CD4-positive, alpha-beta memory T cell (primary cell): ENCODE measurements at regions not wholly inside any gene's neighbourhood (a gene's known extent, or its start where the extent isn't known, plus 50 kb on each side); places are given as distances from the start of the nearest gene placed in this dataset.

ENCODE experiments used
- CTCF ChIA-PET: fragments of 350-600 bp; sonication (Branson Sonifier 250); formaldehyde crosslinking; loops from one replicate; lab custom pipeline; 2021; ENCODE audit warnings: inconsistent platforms; ENCODE audit not compliant: partially characterized antibody; lab: Charles Lee
- POLR2A ChIA-PET: fragments of 350-600 bp; sonication (Branson Sonifier 250); formaldehyde crosslinking; loops from one replicate; lab custom pipeline; 2021; ENCODE audit not compliant: partially characterized antibody; lab: Charles Lee
- DNase-seq, 5 donors: peaks; one replicate each; pipeline versions ENCODE4 v3.0.0 to v3.0.0-alpha.2; 2020 to 2022; ENCODE audit warnings: mixed read lengths in 1 of 5
- H3K27ac ChIP-seq: one replicate; pipeline ENCODE4 v1.7.0; 2013; ENCODE audit warnings: low read depth, low read length
- H3K27me3 ChIP-seq: 2 replicates; pipeline ENCODE4 v1.7.0; 2013; ENCODE audit warnings: mild to moderate bottlenecking, low read length, moderate library complexity; ENCODE audit not compliant: insufficient read depth
- H3K36me3 ChIP-seq: 2 replicates; pipeline ENCODE4 v1.7.0; 2013; ENCODE audit warnings: mild to moderate bottlenecking, low read length, moderate library complexity; ENCODE audit not compliant: insufficient read depth
- H3K4me1 ChIP-seq: 2 replicates; pipeline ENCODE4 v1.7.0; 2013; ENCODE audit warnings: mild to moderate bottlenecking, low read length, moderate library complexity; ENCODE audit not compliant: insufficient read depth
- H3K4me3 ChIP-seq, 2 donors: one replicate each; pipeline ENCODE4 v1.7.0; 2013; ENCODE audit warnings: low read length in 2 of 2, mild to moderate bottlenecking in 1 of 2
- H3K9me3 ChIP-seq, 2 donors: one replicate each; pipeline ENCODE4 v1.7.0; 2013; ENCODE audit warnings: low read length in 2 of 2, control low read depth in 1 of 2; ENCODE audit not compliant: control insufficient read depth in 1 of 2
- H3K27ac Mint-ChIP-seq, 7 donors: one replicate each; pipeline ENCODE4 v1.8.0; 2020 to 2021; ENCODE audit warnings: mixed read lengths in 7 of 7, mild to moderate bottlenecking in 6 of 7, inconsistent platforms in 3 of 7, moderate library complexity in 3 of 7
- H3K27me3 Mint-ChIP-seq, 2 donors: one replicate each; pipeline ENCODE4 v1.8.0; 2020 to 2021; ENCODE audit warnings: mixed read lengths in 2 of 2
- H3K36me3 Mint-ChIP-seq, 2 donors: one replicate each; pipeline ENCODE4 v1.8.0; 2020 to 2021; ENCODE audit warnings: mixed read lengths in 2 of 2, inconsistent platforms in 1 of 2, mild to moderate bottlenecking in 1 of 2
- H3K4me1 Mint-ChIP-seq, 4 donors: one replicate each; pipeline ENCODE4 v1.8.0; 2020 to 2021; ENCODE audit warnings: mixed read lengths in 4 of 4, mild to moderate bottlenecking in 1 of 4
- H3K4me3 Mint-ChIP-seq, 8 donors: one replicate each; pipeline ENCODE4 v1.8.0; 2020 to 2021; ENCODE audit warnings: mixed read lengths in 8 of 8, mild to moderate bottlenecking in 7 of 8, moderate library complexity in 6 of 8, inconsistent platforms in 3 of 8
- H3K9me3 Mint-ChIP-seq, 8 donors: one replicate each; pipeline ENCODE4 v1.8.0; 2020 to 2021; ENCODE audit warnings: mixed read lengths in 8 of 8, mild to moderate bottlenecking in 5 of 8, inconsistent platforms in 3 of 8, moderate library complexity in 1 of 8
- intact Hi-C: fragments of 100-400 bp; cut with micrococcal nuclease; formaldehyde crosslinking; loops from one replicate; pipeline ENCODE4 v1.15.1; 2023

GRCh38 chrX:44096666-44097065 is 123.5 kb upstream of the NDP start:
- H3K4me1 Mint-ChIP-seq, result no peaks in the 10 kb centered on the region

GRCh38 chrX:44094821-44095530 is 121.8 kb upstream of the NDP start:
- no peaks in the 10 kb centered on the region for H3K4me1 Mint-ChIP-seq
- ChIA-PET CTCF (no interaction called here), POLR2A (no interaction called here)
- H3K27ac ChIP-seq, result no peak overlapping the region
- peaks cover 0 to under 1% of the 10 kb centered on the region in 2 donors for H3K27me3 Mint-ChIP-seq
- H3K4me3 ChIP-seq, result no peak overlapping the region
- H3K27ac Mint-ChIP-seq, result no peak overlapping the region
- intact Hi-C loops, result no loop called here
- DNase-seq, result no peak
- H3K9me3 ChIP-seq, result no peaks in the 10 kb centered on the region
- H3K27me3 ChIP-seq, result no peaks in the 10 kb centered on the region
- H3K9me3 Mint-ChIP-seq, result no peaks in the 10 kb centered on the region
- H3K4me3 Mint-ChIP-seq, result no peak overlapping the region
- no peaks in the 10 kb centered on the region for H3K36me3 Mint-ChIP-seq
- no peaks in the 10 kb centered on the region for H3K36me3 ChIP-seq
- no peaks in the 10 kb centered on the region for H3K4me1 ChIP-seq

More at GRCh38 chrX:44096666-44097065, 123.5 kb upstream of the NDP start:
- Histone ChIP-seq H3K9me3 (no peaks in the 10 kb centered on the region), H3K27me3 (no peaks in the 10 kb centered on the region), H3K4me3 (no peak overlapping the region), H3K4me1 (no peaks in the 10 kb centered on the region), H3K27ac (no peak overlapping the region), H3K36me3 (no peaks in the 10 kb centered on the region)
- no peak overlapping the region for H3K4me3 Mint-ChIP-seq
- ChIA-PET CTCF (no interaction called here), POLR2A (no interaction called here)
- H3K27ac Mint-ChIP-seq, result no peak overlapping the region
- intact Hi-C loops, result no loop called here
- no peaks in the 10 kb centered on the region for H3K9me3 Mint-ChIP-seq
- DNase-seq, result no peak
- H3K36me3 Mint-ChIP-seq, result no peaks in the 10 kb centered on the region
- peaks cover 0 to 2% of the 10 kb centered on the region in 2 donors for H3K27me3 Mint-ChIP-seq

- no peaks in the 10 kb centered on the region for H3K36me3 ChIP-seq
- Mint-ChIP-seq H3K27ac (no peak overlapping the region), H3K4me1 (no peaks in the 10 kb centered on the region), H3K4me3 (no peak overlapping the region), H3K27me3 (no peaks in the 10 kb centered on the region), H3K36me3 (no peaks in the 10 kb centered on the region), H3K9me3 (no peaks in the 10 kb centered on the region)
- H3K27ac ChIP-seq, result no peak overlapping the region
- H3K27me3 ChIP-seq, result no peaks in the 10 kb centered on the region
- H3K4me1 ChIP-seq, result no peaks in the 10 kb centered on the region
- POLR2A ChIA-PET, result no interaction called here
- intact Hi-C loops, result no loop called here
- no peaks in the 10 kb centered on the region for H3K9me3 ChIP-seq
- CTCF ChIA-PET, result no interaction called here
- DNase-seq, result no peak
- no peak overlapping the region for H3K4me3 ChIP-seq
These were observed 120.2 kb upstream of the NDP start for GRCh38 chrX:44093431-44093830.

GRCh38 chrX:44092778-44093177 is 119.6 kb upstream of the NDP start:
- Mint-ChIP-seq H3K27me3 (no peaks in the 10 kb centered on the region), H3K27ac (no peak overlapping the region), H3K36me3 (no peaks in the 10 kb centered on the region), H3K4me1 (no peaks in the 10 kb centered on the region), H3K4me3 (no peak overlapping the region), H3K9me3 (no peaks in the 10 kb centered on the region)
- POLR2A ChIA-PET, result no interaction called here
- Histone ChIP-seq H3K4me1 (no peaks in the 10 kb centered on the region), H3K27ac (no peak overlapping the region), H3K4me3 (no peak overlapping the region), H3K9me3 (no peaks in the 10 kb centered on the region), H3K36me3 (no peaks in the 10 kb centered on the region), H3K27me3 (no peaks in the 10 kb centered on the region)
- no peak for DNase-seq
- intact Hi-C loops, result no loop called here
- CTCF ChIA-PET, result no interaction called here

- H3K4me1 ChIP-seq, result no peaks in the 10 kb centered on the region
- ChIA-PET CTCF (no interaction called here), POLR2A (no interaction called here)
- Mint-ChIP-seq H3K27ac (peak overlapping the region in 1 of 7 donors; percentile 76), H3K4me3 (no peak overlapping the region), H3K4me1 (no peaks in the 10 kb centered on the region), H3K9me3 (peaks cover 0 to 2% (median 0%) of the 10 kb centered on the region in 8 donors), H3K27me3 (no peaks in the 10 kb centered on the region), H3K36me3 (no peaks in the 10 kb centered on the region)
- intact Hi-C loops, result no loop called here
- no peaks in the 10 kb centered on the region for H3K27me3 ChIP-seq
- H3K4me3 ChIP-seq, result no peak overlapping the region
- DNase-seq, result no peak
- no peaks in the 10 kb centered on the region for H3K36me3 ChIP-seq
- no peaks in the 10 kb centered on the region for H3K9me3 ChIP-seq
- no peak overlapping the region for H3K27ac ChIP-seq
These were observed 115.4 kb upstream of the NDP start for GRCh38 chrX:44088510-44089144.

GRCh38 chrX:44085209-44085608 is 112.0 kb upstream of the NDP start:
- peaks cover 0 to 2% (median 0%) of the 10 kb centered on the region in 8 donors for H3K9me3 Mint-ChIP-seq
- H3K4me1 Mint-ChIP-seq, result no peaks in the 10 kb centered on the region
- Histone ChIP-seq H3K4me1 (no peaks in the 10 kb centered on the region), H3K36me3 (no peaks in the 10 kb centered on the region), H3K9me3 (no peaks in the 10 kb centered on the region), H3K27ac (no peak overlapping the region), H3K4me3 (no peak overlapping the region), H3K27me3 (no peaks in the 10 kb centered on the region)
- H3K36me3 Mint-ChIP-seq, result no peaks in the 10 kb centered on the region
- intact Hi-C loops, result no loop called here
- no peak for DNase-seq
- no peak overlapping the region for H3K4me3 Mint-ChIP-seq
- no peak overlapping the region for H3K27ac Mint-ChIP-seq
- ChIA-PET POLR2A (no interaction called here), CTCF (no interaction called here)
- H3K27me3 Mint-ChIP-seq, result no peaks in the 10 kb centered on the region

- Mint-ChIP-seq H3K4me3 (no peak overlapping the region), H3K4me1 (no peaks in the 10 kb centered on the region), H3K27ac (peak overlapping the region in 1 of 7 donors; percentile 41), H3K36me3 (no peaks in the 10 kb centered on the region), H3K9me3 (peaks cover 0 to 6% (median 5%) of the 10 kb centered on the region in 8 donors), H3K27me3 (no peaks in the 10 kb centered on the region)
- Histone ChIP-seq H3K36me3 (no peaks in the 10 kb centered on the region), H3K4me1 (no peaks in the 10 kb centered on the region), H3K4me3 (no peak overlapping the region), H3K9me3 (no peaks in the 10 kb centered on the region), H3K27ac (no peak overlapping the region), H3K27me3 (no peaks in the 10 kb centered on the region)
- no peak for DNase-seq
- ChIA-PET CTCF (no interaction called here), POLR2A (no interaction called here)
- intact Hi-C loops, result no loop called here
These were observed 109.6 kb upstream of the NDP start for GRCh38 chrX:44082829-44083228.
